ENCODE measurements at regions not wholly inside any gene's neighbourhood (a gene's known extent, or its start where the extent isn't known, plus 50 kb on each side); places are given as distances from the start of the nearest gene placed in this dataset.

GRCh38 chr12:28766398-28766797 is 382.7 kb upstream of the FAR2 start:
- H3K9ac ChIP-seq (ENCODE audit: low read length) = no peak overlapping the region
- no peak for TF ChIP-seq CTCF (IDR thresholded peaks at IDR 0.05; ENCODE audit: low read length)
- TF ChIP-seq EZH2 (IDR thresholded peaks at IDR 0.05; ENCODE audit: borderline replicate concordance, low read length) = no peak
- H4K20me1 ChIP-seq (ENCODE audit: insufficient read depth, low read length) = no peaks in the 10 kb centered on the region
- no peak overlapping the region for H2AFZ ChIP-seq (ENCODE audit: low read length)
- no peaks in the 10 kb centered on the region for H3K9me2 ChIP-seq (ENCODE audit: low read depth, low read length)
- no peaks in the 10 kb centered on the region for H3K9me3 ChIP-seq (ENCODE audit: low read length)
- H3K36me3 ChIP-seq (ENCODE audit: insufficient read depth, low read length) = no peaks in the 10 kb centered on the region
- no peak overlapping the region for H3K4me2 ChIP-seq (ENCODE audit: low read length)
- H3K27me3 ChIP-seq (ENCODE audit: insufficient read depth, low read length) = no peaks in the 10 kb centered on the region
- no peaks in the 10 kb centered on the region for H3K79me2 ChIP-seq (ENCODE audit: insufficient read depth, low read length)
- H3K27ac ChIP-seq (ENCODE audit: low read depth, low read length, poor library complexity, severe bottlenecking) = no peak overlapping the region
- H3K4me3 ChIP-seq (ENCODE audit: low read depth, low read length, poor library complexity, severe bottlenecking) = no peak overlapping the region
- H3F3A ChIP-seq (ENCODE audit: insufficient read depth, low read length) = no peaks in the 10 kb centered on the region
- H3K4me1 ChIP-seq (ENCODE audit: insufficient read depth, low read length, severe bottlenecking) = no peaks in the 10 kb centered on the region

DNA sequence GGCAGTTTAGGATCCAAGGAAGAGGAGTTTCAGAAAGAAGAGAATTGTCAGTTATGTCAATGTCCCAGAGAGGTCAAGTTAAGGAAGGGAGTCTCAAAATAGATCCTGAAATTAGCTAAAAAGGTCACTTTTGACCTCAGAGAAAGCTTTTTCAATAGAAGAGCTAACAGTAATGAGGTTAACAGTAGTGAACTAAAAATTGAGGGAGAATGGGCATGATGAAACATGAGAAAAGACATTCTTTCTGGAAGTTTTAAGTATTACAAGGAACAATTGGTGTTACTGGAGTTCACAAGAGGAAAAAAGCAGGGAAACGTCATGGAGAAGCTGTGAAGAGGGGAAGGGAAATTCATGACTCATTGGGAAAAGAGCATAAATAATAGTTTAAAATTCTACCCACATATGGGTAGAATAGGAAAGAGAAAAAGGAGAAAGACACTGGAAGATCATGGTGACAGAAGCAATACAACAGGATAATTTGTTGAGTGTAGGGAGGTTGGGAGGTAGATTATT is 381.2 kb upstream of the FAR2 start:
- no peaks in the 10 kb centered on the region for H3K27me3 ChIP-seq (ENCODE audit: insufficient read depth, low read length)
- H3K27ac ChIP-seq (ENCODE audit: low read depth, low read length, poor library complexity, severe bottlenecking) = no peak overlapping the region
- H3K36me3 ChIP-seq (ENCODE audit: insufficient read depth, low read length) = no peaks in the 10 kb centered on the region
- no peak overlapping the region for H2AFZ ChIP-seq (ENCODE audit: low read length)
- no peak overlapping the region for H3K4me3 ChIP-seq (ENCODE audit: low read depth, low read length, poor library complexity, severe bottlenecking)
- no peaks in the 10 kb centered on the region for H3K9me2 ChIP-seq (ENCODE audit: low read depth, low read length)
- no peaks in the 10 kb centered on the region for H3K9me3 ChIP-seq (ENCODE audit: low read length)
- no peaks in the 10 kb centered on the region for H3K79me2 ChIP-seq (ENCODE audit: insufficient read depth, low read length)
- no peaks in the 10 kb centered on the region for H4K20me1 ChIP-seq (ENCODE audit: insufficient read depth, low read length)
- TF ChIP-seq CTCF (IDR thresholded peaks at IDR 0.05; ENCODE audit: low read length) = no peak
- no peak for TF ChIP-seq EZH2 (IDR thresholded peaks at IDR 0.05; ENCODE audit: borderline replicate concordance, low read length)
- no peak overlapping the region for H3K9ac ChIP-seq (ENCODE audit: low read length)
- no peaks in the 10 kb centered on the region for H3K4me1 ChIP-seq (ENCODE audit: insufficient read depth, low read length, severe bottlenecking)
- H3K4me2 ChIP-seq (ENCODE audit: low read length) = no peak overlapping the region
- H3F3A ChIP-seq (ENCODE audit: insufficient read depth, low read length) = no peaks in the 10 kb centered on the region

DNA sequence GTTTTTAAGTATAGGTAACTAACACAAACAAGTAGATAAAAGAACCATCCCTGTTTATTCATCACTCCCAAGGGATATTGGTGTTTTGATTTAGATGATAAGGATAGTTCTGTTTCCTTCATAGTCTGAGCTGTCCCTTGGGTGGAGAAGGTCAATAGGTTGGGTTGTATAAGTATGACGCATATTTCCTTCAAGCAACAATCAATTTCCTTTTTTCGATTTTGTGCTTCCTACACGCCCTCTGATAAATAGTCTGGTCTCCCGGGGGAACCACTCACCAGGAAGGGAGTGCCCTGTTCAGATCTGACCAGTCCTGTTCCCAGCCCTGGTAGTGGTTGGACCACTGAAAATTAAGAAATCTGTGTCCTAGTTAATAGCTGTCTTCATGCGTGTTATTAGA is 378.8 kb upstream of the FAR2 start:
- TF ChIP-seq EZH2 (IDR thresholded peaks at IDR 0.05; ENCODE audit: borderline replicate concordance, low read length) (no peak), CTCF (IDR thresholded peaks at IDR 0.05; ENCODE audit: low read length) (no peak)
- H3K4me1 ChIP-seq (ENCODE audit: insufficient read depth, low read length, severe bottlenecking) = no peaks in the 10 kb centered on the region
- H3K4me2 ChIP-seq (ENCODE audit: low read length) = no peak overlapping the region
- no peaks in the 10 kb centered on the region for H4K20me1 ChIP-seq (ENCODE audit: insufficient read depth, low read length)
- H3K9ac ChIP-seq (ENCODE audit: low read length) = no peak overlapping the region
- no peaks in the 10 kb centered on the region for H3K9me2 ChIP-seq (ENCODE audit: low read depth, low read length)
- no peak overlapping the region for H3K4me3 ChIP-seq (ENCODE audit: low read depth, low read length, poor library complexity, severe bottlenecking)
- H3K9me3 ChIP-seq (ENCODE audit: low read length) = no peaks in the 10 kb centered on the region
- no peak overlapping the region for H2AFZ ChIP-seq (ENCODE audit: low read length)
- no peaks in the 10 kb centered on the region for H3K27me3 ChIP-seq (ENCODE audit: insufficient read depth, low read length)
- no peaks in the 10 kb centered on the region for H3K36me3 ChIP-seq (ENCODE audit: insufficient read depth, low read length)
- H3K27ac ChIP-seq (ENCODE audit: low read depth, low read length, poor library complexity, severe bottlenecking) = no peak overlapping the region
- H3K79me2 ChIP-seq (ENCODE audit: insufficient read depth, low read length) = no peaks in the 10 kb centered on the region
- no peaks in the 10 kb centered on the region for H3F3A ChIP-seq (ENCODE audit: insufficient read depth, low read length)
